ENCODE measurements at regions not wholly inside any gene's neighbourhood (a gene's known extent, or its start where the extent isn't known, plus 50 kb on each side); places are given as distances from the start of the nearest gene placed in this dataset.
A peak's percentile ranks its signal among the peaks of the same experiment; 100 is the strongest.

DNA sequence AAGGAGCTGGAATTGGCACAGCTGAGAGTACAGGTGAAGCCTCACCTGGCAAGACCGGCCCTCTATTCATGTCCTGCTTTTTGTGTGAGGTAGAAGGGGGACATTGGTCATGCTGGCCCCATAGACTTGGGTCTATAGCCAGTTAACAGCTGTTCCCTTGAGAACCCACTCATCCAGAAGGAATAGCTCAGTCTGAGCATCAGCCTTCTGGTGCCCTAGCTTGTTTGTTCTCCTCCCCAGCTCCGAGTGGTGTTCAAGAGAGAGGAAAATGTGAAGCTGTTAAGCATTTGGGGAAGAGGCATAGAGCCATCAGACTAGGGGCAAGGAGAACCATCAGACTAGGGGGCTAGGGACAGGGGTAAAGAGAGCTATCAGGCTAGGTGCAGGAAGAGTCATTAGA, 290.9 kb downstream of the SIPA1L2 start:
- TF ChIP-seq CTCF (IDR thresholded peaks at IDR 0.05) (no peak), POLR2A (IDR thresholded peaks at IDR 0.05) (no peak)
- 40 to 60% methylated on average over 2 of the region's 2 CpGs for WGBS, 2 donors

DNA sequence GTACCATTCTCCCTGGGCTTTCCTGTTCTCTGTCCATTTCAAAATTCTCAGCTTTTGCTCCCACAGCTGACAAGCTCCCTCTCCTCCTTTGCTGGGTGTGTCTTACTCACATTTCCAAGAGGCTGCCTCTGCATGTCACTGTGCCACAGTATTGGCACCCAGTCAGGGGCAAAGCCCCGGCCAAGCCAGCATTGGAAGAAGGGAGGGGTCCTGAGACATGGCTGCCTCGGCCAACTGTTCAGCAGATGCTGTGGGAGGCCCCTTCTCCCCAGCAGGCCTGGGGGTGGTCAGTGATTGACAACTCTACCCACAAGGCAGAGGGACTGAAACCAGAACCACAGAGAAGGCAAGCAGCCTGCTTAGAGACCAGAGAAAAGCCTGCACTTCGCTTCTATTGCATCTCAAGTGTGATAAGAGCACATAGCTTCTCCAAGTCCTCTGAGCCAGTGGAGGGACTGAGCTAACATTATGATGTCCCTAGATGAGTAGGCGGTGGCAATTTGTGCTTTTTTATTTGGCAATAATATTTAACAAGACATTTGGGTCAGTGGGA, 294.1 kb downstream of the SIPA1L2 start:
- intact Hi-C loops (cut with DNase I): no loop called here
- H3K27ac ChIP-seq: no peak overlapping the region
- H3K4me3 ChIP-seq (replicated peaks in 1 of 3): no peak overlapping the region
- no peak for TF ChIP-seq CTCF (IDR thresholded peaks at IDR 0.05)
- TF ChIP-seq POLR2A (IDR thresholded peaks at IDR 0.05): no peak
- no peaks in the 10 kb centered on the region for H3K27me3 ChIP-seq
- WGBS, 2 donors: 68 to 76% methylated on average over 4 of the region's 4 CpGs
- H3K9me3 ChIP-seq: no peaks in the 10 kb centered on the region
- H3K36me3 ChIP-seq: no peaks in the 10 kb centered on the region
- no peak for DNase-seq
- H3K4me1 ChIP-seq: peaks cover 6 to 29% of the 10 kb centered on the region in 2 donors

More for the DNA sequence above, 290.9 kb downstream of the SIPA1L2 start:
- Histone ChIP-seq H3K4me1 (peaks cover 0 to 18% of the 10 kb centered on the region in 2 donors), H3K27me3 (no peaks in the 10 kb centered on the region), H3K4me3 (replicated peaks in 1 of 3) (no peak overlapping the region), H3K27ac (no peak overlapping the region), H3K36me3 (no peaks in the 10 kb centered on the region), H3K9me3 (no peaks in the 10 kb centered on the region)
- intact Hi-C loops (cut with DNase I): no loop called here
- DNase-seq: no peak

DNA sequence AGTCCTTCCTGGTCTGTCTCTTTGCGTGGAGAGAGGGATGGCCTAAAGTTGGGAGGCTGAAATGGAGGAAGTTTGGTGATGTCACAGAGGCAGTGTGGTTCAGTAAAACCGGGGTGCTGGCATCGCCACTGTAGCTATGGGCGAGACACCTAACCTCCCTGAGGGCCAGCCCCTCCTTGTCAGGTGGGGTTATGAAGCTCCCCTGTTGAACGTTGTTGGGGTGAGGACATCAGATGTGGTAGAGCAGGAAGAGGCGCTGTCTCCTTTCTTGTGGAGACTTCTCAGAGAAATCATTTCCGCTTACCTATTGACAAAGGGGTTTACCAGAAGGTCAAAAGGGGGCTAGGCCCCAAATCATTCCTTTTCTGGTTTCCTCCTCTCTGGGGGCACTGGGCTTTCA, 294.7 kb downstream of the SIPA1L2 start:
- intact Hi-C loops (cut with DNase I): no loop called here
- Histone ChIP-seq H3K4me3 (replicated peaks in 1 of 3) (no peak overlapping the region), H3K4me1 (peaks cover 6 to 29% of the 10 kb centered on the region in 2 donors), H3K27me3 (no peaks in the 10 kb centered on the region), H3K36me3 (no peaks in the 10 kb centered on the region), H3K9me3 (no peaks in the 10 kb centered on the region), H3K27ac (no peak overlapping the region)
- 92 to 93% methylated on average over 7 of the region's 7 CpGs for WGBS, 2 donors
- no peak for DNase-seq
- no peak for TF ChIP-seq CTCF (IDR thresholded peaks at IDR 0.05)
- TF ChIP-seq POLR2A (IDR thresholded peaks at IDR 0.05): no peak

- H3K4me1 ChIP-seq: peaks cover 6 to 29% of the 10 kb centered on the region in 2 donors
- intact Hi-C loops (cut with DNase I): no loop called here
- TF ChIP-seq POLR2A (IDR thresholded peaks at IDR 0.05): no peak
- TF ChIP-seq CTCF (IDR thresholded peaks at IDR 0.05): no peak
- no peaks in the 10 kb centered on the region for H3K27me3 ChIP-seq
- 75 to 83% methylated on average over 10 of the region's 10 CpGs for WGBS, 2 donors
- DNase-seq: peak in 1 of 2 donors; percentile 11
- no peaks in the 10 kb centered on the region for H3K36me3 ChIP-seq
- H3K4me3 ChIP-seq (replicated peaks in 1 of 3): no peak overlapping the region
- H3K9me3 ChIP-seq: no peaks in the 10 kb centered on the region
- no peak overlapping the region for H3K27ac ChIP-seq
Observed at GRCh38 chr1:232334811-232335210, 295.1 kb downstream of the SIPA1L2 start.

GRCh38 chr1:232334246-232334645, 295.7 kb downstream of the SIPA1L2 start:
- TF ChIP-seq CTCF (IDR thresholded peaks at IDR 0.05) (no peak), POLR2A (IDR thresholded peaks at IDR 0.05) (no peak)
- intact Hi-C loops (cut with DNase I): no loop called here
- DNase-seq: no peak
- H3K27me3 ChIP-seq: no peaks in the 10 kb centered on the region
- no peaks in the 10 kb centered on the region for H3K9me3 ChIP-seq
- H3K27ac ChIP-seq: no peak overlapping the region
- no peak overlapping the region for H3K4me3 ChIP-seq (replicated peaks in 1 of 3)
- H3K36me3 ChIP-seq: no peaks in the 10 kb centered on the region
- 76 to 85% methylated on average over 3 of the region's 3 CpGs for WGBS, 2 donors
- H3K4me1 ChIP-seq: peaks cover 6 to 29% of the 10 kb centered on the region in 2 donors
